GM12878 (cell line): ENCODE measurements at regions not wholly inside any gene's neighbourhood (a gene's known extent, or its start where the extent isn't known, plus 50 kb on each side); places are given as distances from the start of the nearest gene placed in this dataset.

Experiments used
- ATAC-seq: fragments of 200-7000 bp; cut with Tn5 transposase; 3 replicates; pipeline ENCODE4 v1.9.1; 2020; ENCODE audit warnings: mild to moderate bottlenecking, moderate library complexity
- BruUV-seq: library from RNA; stranded (reverse); fragments of 400-500 nt; replicated peaks from 2 replicates; lab custom pipeline; 2021; lab: Mats Ljungman, UMichigan
- CTCF ChIA-PET: fragments of 300-600 bp; sonication (Branson Sonifier 250); formaldehyde crosslinking; extraction: SDS; loops from one replicate; lab custom pipeline; 2021; ENCODE audit warnings: inconsistent platforms; lab: Yijun Ruan, JAX
- POLR2A ChIA-PET: fragments of 350-600 bp; formaldehyde crosslinking; extraction: SDS; loops from one replicate; lab custom pipeline; 2021; ENCODE audit warnings: inconsistent platforms; lab: Charles Lee
- RAD21 ChIA-PET: fragments of 300-600 bp; sonication (Branson Sonifier 250); formaldehyde crosslinking; loops from one replicate; lab custom pipeline; 2023; ENCODE audit warnings: antibody characterized with exemption; ENCODE audit not compliant: unreplicated experiment; lab: Charles Lee
- SMC1A ChIA-PET: fragments of 300-600 bp; sonication (Branson Sonifier 250); formaldehyde crosslinking; loops from one replicate; lab custom pipeline; 2023; ENCODE audit not compliant: unreplicated experiment, uncharacterized antibody; lab: Charles Lee
- DNase-seq: peaks from one replicate; pipeline ENCODE4 v3.0.0-alpha.2; 2011; ENCODE audit warnings: low read depth, low spot score
- FAIRE-seq: peaks from 3 replicates; lab custom pipeline; 2011; peaks lifted over from hg19 to GRCh38; lab: Jason Lieb, UNC
- H2AFZ ChIP-seq: 2 replicates; pipeline ENCODE4 v1.6.0; 2011; ENCODE audit warnings: low read depth, low read length, control low read depth; ENCODE audit not compliant: control insufficient read depth
- H3K27ac ChIP-seq: 2 replicates; pipeline ENCODE4 v1.5.1; 2011; ENCODE audit warnings: control low read depth; ENCODE audit not compliant: control insufficient read depth, insufficient read depth
- H3K27me3 ChIP-seq, 2 experiments: replicated peaks in 1 of 2; 2 replicates each; pipeline versions ENCODE4 v1.6.0 to v1.6.1; 2011; ENCODE audit warnings: low read length in 1 of 2; ENCODE audit not compliant: control insufficient read depth in 2 of 2, insufficient read depth in 2 of 2
- H3K36me3 ChIP-seq, 2 experiments: 2 replicates each; pipeline ENCODE4 v1.5.1; 2011; ENCODE audit warnings: low read length in 1 of 2; ENCODE audit not compliant: control insufficient read depth in 2 of 2, insufficient read depth in 2 of 2
- H3K4me1 ChIP-seq: 2 replicates; pipeline ENCODE4 v1.6.1; 2011; ENCODE audit warnings: mild to moderate bottlenecking, low read length, moderate library complexity, mixed read lengths; ENCODE audit not compliant: control insufficient read depth, insufficient read depth
- H3K4me2 ChIP-seq: 2 replicates; pipeline ENCODE4 v1.6.0; 2011; ENCODE audit warnings: control low read depth; ENCODE audit not compliant: control insufficient read depth, insufficient read depth
- H3K4me3 ChIP-seq: fragments of 200-600 bp; sonication (generic); 2 replicates; pipeline ENCODE4 v1.5.1; 2016
- H3K79me2 ChIP-seq: 2 replicates; pipeline ENCODE4 v1.6.0; 2011; ENCODE audit warnings: low read length; ENCODE audit not compliant: control insufficient read depth, insufficient read depth
- H3K9ac ChIP-seq: 2 replicates; pipeline ENCODE4 v1.8.0; 2011; ENCODE audit warnings: low read length, control low read depth, mixed read lengths; ENCODE audit not compliant: control insufficient read depth, insufficient read depth
- H3K9me3 ChIP-seq: replicated peaks from 3 replicates; pipeline ENCODE4 v1.5.1; 2011; ENCODE audit warnings: mild to moderate bottlenecking, low read length; ENCODE audit not compliant: control insufficient read depth, insufficient read depth
- H4K20me1 ChIP-seq: 2 replicates; pipeline ENCODE4 v1.6.0; 2011; ENCODE audit not compliant: control insufficient read depth, insufficient read depth
- BCL3 ChIP-seq: IDR thresholded peaks from 2 replicates; pipeline ENCODE4 v1.6.1; 2011; ENCODE audit warnings: borderline replicate concordance, low read depth, mild to moderate bottlenecking, moderate library complexity, low read length; ENCODE audit not compliant: insufficient read depth, poor library complexity, severe bottlenecking
- CTCF ChIP-seq, 3 experiments: IDR thresholded peaks in 2 of 3; conservative IDR thresholded peaks in 1 of 3; 2 replicates each; pipeline ENCODE4 v1.5.1; 2011; ENCODE audit warnings: low read depth in 3 of 3, low read length in 3 of 3, mild to moderate bottlenecking in 3 of 3, control low read depth in 2 of 3, moderate library complexity in 2 of 3, inconsistent platforms in 1 of 3, mixed read lengths in 1 of 3; ENCODE audit not compliant: control insufficient read depth in 2 of 3, insufficient read depth in 1 of 3; ENCODE audit errors: extremely low read depth in 1 of 3
- DPF2 ChIP-seq: fragments of 450-650 bp; IDR thresholded peaks from 2 replicates; pipeline ENCODE4 v1.6.1; 2017; ENCODE audit warnings: mild to moderate bottlenecking
- GATAD2B ChIP-seq: fragments of 450-650 bp; conservative IDR thresholded peaks from 2 replicates; pipeline ENCODE4 v1.6.1; 2017; ENCODE audit warnings: low read depth, mild to moderate bottlenecking, moderate library complexity
- MYC ChIP-seq: IDR thresholded peaks from 2 replicates; pipeline ENCODE4 v1.6.1; 2011; ENCODE audit warnings: mild to moderate bottlenecking, low read length, moderate library complexity, inconsistent platforms; ENCODE audit not compliant: insufficient read depth, insufficient replicate concordance, insufficient read length, severe bottlenecking
- NR2C1 ChIP-seq: fragments of 450-650 bp; IDR thresholded peaks from 2 replicates; pipeline ENCODE4 v1.6.1; 2017; ENCODE audit warnings: antibody characterized with exemption, mild to moderate bottlenecking, moderate library complexity
- WGBS: methylation state at CpG from one replicate; pipeline ENCODE4 v1.1.6; 2016; ENCODE audit warnings: low lambda C conversion rate; ENCODE audit not compliant: insufficient replicate concordance, insufficient coverage; ENCODE audit errors: missing lambda C conversion rate; 5-methylcytosine and 5-hydroxymethylcytosine counted together
- in situ Hi-C: fragments of 300-500 bp; cut with MboI; formaldehyde crosslinking; loops from 9 replicates; pipeline ENCODE4 v1.14.3; 2018; ENCODE audit warnings: mixed read lengths
- intact Hi-C: fragments of 100-400 bp; cut with micrococcal nuclease; formaldehyde crosslinking; loops from one replicate; pipeline ENCODE4 v1.14.2; 2022; ENCODE audit not compliant: unreplicated experiment

- ChIA-PET RAD21 (no interaction called here), CTCF (no interaction called here), SMC1A (no interaction called here), POLR2A (no interaction called here)
- no peak overlapping the region for H3K27ac ChIP-seq
- no peaks in the 10 kb centered on the region for H3K79me2 ChIP-seq
- no peaks in the 10 kb centered on the region for H3K4me1 ChIP-seq
- no peak overlapping the region for H3K4me3 ChIP-seq
- no peaks in the 10 kb centered on the region; the same call in 1 of the 2 replicates for H4K20me1 ChIP-seq
- 33% methylated on average over 4 of the region's 4 CpGs for WGBS
- DNase-seq (no peak), ATAC-seq (no peak), FAIRE-seq (no peak)
- intact Hi-C loops: no loop called here
- TF ChIP-seq MYC (no peak), BCL3 (no peak), GATAD2B (no peak), NR2C1 (no peak), DPF2 (no peak), CTCF (IDR thresholded peaks at IDR 0.05 in 2 of 3, conservative IDR thresholded peaks at IDR 0.05 in 1 of 3; ENCODE audit: control insufficient read depth in 2 of 3, extremely low read depth in 1 of 3, insufficient read depth in 1 of 3, low read depth in 3 of 3, low read length in 3 of 3) (no peak)
- no peak overlapping the region for H2AFZ ChIP-seq
- H3K27me3 ChIP-seq: no peaks in the 10 kb centered on the region
- no peaks in the 10 kb centered on the region for H3K9me3 ChIP-seq
- no peak overlapping the region for H3K4me2 ChIP-seq
- in situ Hi-C loops: no loop called here
- no TSS peak for BruUV-seq
- no peak overlapping the region for H3K9ac ChIP-seq
- no peaks in the 10 kb centered on the region for H3K36me3 ChIP-seq
These were observed 276.6 kb upstream of the TPM1 start for GRCh38 chr15:62765916-62766315.
